DOHH2 (cell line): ENCODE measurements at regions not wholly inside any gene's neighbourhood (a gene's known extent, or its start where the extent isn't known, plus 50 kb on each side); places are given as distances from the start of the nearest gene placed in this dataset.

Experiments
- CTCF ChIP-seq: fragments of 200-600 bp; sonication (generic); IDR thresholded peaks from one replicate; pipeline ENCODE4 v1.5.1; 2014; ENCODE audit warnings: antibody characterized with exemption, mild to moderate bottlenecking, low read depth, low read length; ENCODE audit not compliant: poor library complexity, severe bottlenecking
- EZH2phosphoT487 ChIP-seq: fragments of 200-600 bp; sonication (generic); IDR thresholded peaks from 2 replicates; pipeline ENCODE4 v1.6.1; 2017; ENCODE audit warnings: borderline replicate concordance, mild to moderate bottlenecking, antibody characterized with exemption, low read length, moderate library complexity, mixed read lengths

GRCh38 chr18:4748975-4749374 lies 293.9 kb upstream of the DLGAP1 start:
- TF ChIP-seq CTCF (no peak), EZH2phosphoT487 (no peak)
